Upper lobe of left lung (tissue), 6 donors: ENCODE measurements at regions not wholly inside any gene's neighbourhood (a gene's known extent, or its start where the extent isn't known, plus 50 kb on each side); places are given as distances from the start of the nearest gene placed in this dataset.

Experiments
- ATAC-seq, 2 donors: fragments of 200-7000 bp; cut with Tn5 transposase; one replicate each; pipeline ENCODE4 v1.9.1; 2022; ENCODE audit warnings: mild to moderate bottlenecking in 2 of 2, moderate library complexity in 2 of 2; ENCODE audit not compliant: low FRiP score in 2 of 2
- DNase-seq, 2 donors: peaks; one replicate each; pipeline ENCODE4 v3.0.0-alpha.2; 2019 to 2020
- H3K27ac ChIP-seq, 4 donors: fragments of 200-600 bp; sonication (generic); one replicate each; pipeline ENCODE4 v1.5.1; 2016 to 2019
- H3K27me3 ChIP-seq, 4 donors: fragments of 200-600 bp; sonication (generic); one replicate each; pipeline ENCODE4 v1.5.1; 2017 to 2019
- H3K36me3 ChIP-seq, 4 donors: fragments of 200-600 bp; sonication (generic); one replicate each; pipeline ENCODE4 v1.5.1; 2016 to 2019
- H3K4me1 ChIP-seq, 4 donors: fragments of 200-600 bp; sonication (generic); one replicate each; pipeline ENCODE4 v1.5.1; 2018 to 2019
- H3K4me3 ChIP-seq, 4 donors: fragments of 200-600 bp; sonication (generic); one replicate each; pipeline ENCODE4 v1.5.1; 2017 to 2019; ENCODE audit warnings: mild to moderate bottlenecking in 2 of 4, moderate library complexity in 1 of 4
- H3K9me3 ChIP-seq, 4 donors: fragments of 200-600 bp; sonication (generic); one replicate each; pipeline ENCODE4 v1.5.1; 2018 to 2019
- EP300 ChIP-seq, 4 donors: sonication (generic); formaldehyde crosslinking; IDR thresholded peaks; one replicate each; pipeline ENCODE4 v1.5.1; 2017; ENCODE audit warnings: antibody characterized with exemption in 4 of 4, control low read depth in 2 of 4
- POLR2A ChIP-seq, 4 donors: fragments of 450-650 bp; IDR thresholded peaks; one replicate each; pipeline ENCODE4 v1.5.1; 2016 to 2017; ENCODE audit warnings: antibody characterized with exemption in 4 of 4, mild to moderate bottlenecking in 2 of 4
- POLR2AphosphoS5 ChIP-seq, 2 donors: sonication (generic); formaldehyde crosslinking; IDR thresholded peaks; one replicate each; pipeline ENCODE4 v1.5.1; 2017; ENCODE audit warnings: antibody characterized with exemption in 2 of 2
- WGBS, 2 donors: methylation state at CpG; one replicate each; pipeline ENCODE4 v1.1.5; 2017 to 2018; 5-methylcytosine and 5-hydroxymethylcytosine counted together
- TF ChIP-seq, protein P1 (sequence below), 6 experiments: fragments of 450-650 bp in 4 of 6; fragments of 200-600 bp in 2 of 6; sonication (generic) in 2 of 6; IDR thresholded peaks; one replicate each; pipeline ENCODE4 v1.5.1; 2016 to 2019; ENCODE audit warnings: antibody characterized with exemption in 6 of 6
- donor health status: DM: no; HTN: no; CAD: no; lungs with moderate emphysema.
- donor health status: DM: no; HTN: yes; CAD: no; lungs with severe emphysema.

DNA sequence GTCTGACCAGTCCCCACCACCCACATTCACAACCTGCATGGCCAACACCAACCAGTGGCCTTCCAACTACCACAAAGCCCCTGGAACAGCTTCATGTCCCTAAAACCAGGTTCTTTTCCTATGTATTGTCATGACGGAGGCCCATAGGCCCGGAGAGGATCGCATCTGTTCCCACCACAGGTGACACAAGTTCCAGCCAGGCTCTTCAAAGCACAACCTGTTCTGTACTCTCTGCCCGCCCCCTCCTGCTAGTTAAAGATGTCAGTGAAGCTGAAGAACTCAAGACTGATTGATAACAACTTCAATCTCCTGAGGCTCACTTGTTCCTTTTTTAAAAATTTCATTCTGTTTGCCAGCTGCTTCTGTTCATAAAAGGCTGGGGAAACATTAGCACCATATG is 121.1 kb upstream of the GUCY1A2 start:
- TF ChIP-seq POLR2AphosphoS5 (IDR thresholded peaks at IDR 0.05) (no peak), EP300 (IDR thresholded peaks at IDR 0.05) (no peak), POLR2A (IDR thresholded peaks at IDR 0.05) (no peak)
- TF ChIP-seq, protein P1, sequence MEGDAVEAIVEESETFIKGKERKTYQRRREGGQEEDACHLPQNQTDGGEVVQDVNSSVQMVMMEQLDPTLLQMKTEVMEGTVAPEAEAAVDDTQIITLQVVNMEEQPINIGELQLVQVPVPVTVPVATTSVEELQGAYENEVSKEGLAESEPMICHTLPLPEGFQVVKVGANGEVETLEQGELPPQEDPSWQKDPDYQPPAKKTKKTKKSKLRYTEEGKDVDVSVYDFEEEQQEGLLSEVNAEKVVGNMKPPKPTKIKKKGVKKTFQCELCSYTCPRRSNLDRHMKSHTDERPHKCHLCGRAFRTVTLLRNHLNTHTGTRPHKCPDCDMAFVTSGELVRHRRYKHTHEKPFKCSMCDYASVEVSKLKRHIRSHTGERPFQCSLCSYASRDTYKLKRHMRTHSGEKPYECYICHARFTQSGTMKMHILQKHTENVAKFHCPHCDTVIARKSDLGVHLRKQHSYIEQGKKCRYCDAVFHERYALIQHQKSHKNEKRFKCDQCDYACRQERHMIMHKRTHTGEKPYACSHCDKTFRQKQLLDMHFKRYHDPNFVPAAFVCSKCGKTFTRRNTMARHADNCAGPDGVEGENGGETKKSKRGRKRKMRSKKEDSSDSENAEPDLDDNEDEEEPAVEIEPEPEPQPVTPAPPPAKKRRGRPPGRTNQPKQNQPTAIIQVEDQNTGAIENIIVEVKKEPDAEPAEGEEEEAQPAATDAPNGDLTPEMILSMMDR (IDR thresholded peaks at IDR 0.05): no peak
- 83 to 94% methylated on average over 4 of the region's 4 CpGs for WGBS, 2 donors
- ATAC-seq: no peak

DNA sequence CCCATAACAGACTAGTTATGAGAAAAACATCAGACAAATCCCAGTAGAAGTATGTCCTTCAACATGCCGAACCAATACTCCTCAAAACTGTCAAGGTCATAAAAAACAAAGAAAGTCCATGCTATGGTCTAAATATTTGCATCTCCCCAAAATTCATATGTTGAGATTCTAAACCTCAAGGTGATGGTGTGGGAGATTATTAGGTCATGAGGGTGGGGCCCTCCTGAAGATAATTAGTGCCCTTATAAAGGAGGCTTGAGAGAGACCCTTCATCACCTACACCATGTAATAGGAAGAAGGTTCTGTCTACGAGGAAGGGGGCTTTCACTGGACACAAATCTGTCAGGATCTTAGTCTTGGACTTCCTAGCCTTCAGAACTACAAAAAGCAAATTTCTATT is 118.6 kb upstream of the GUCY1A2 start:
- no peaks in the 10 kb centered on the region for H3K4me1 ChIP-seq
- no peaks in the 10 kb centered on the region for H3K36me3 ChIP-seq
- peaks cover 0 to 8% (median 0%) of the 10 kb centered on the region in 4 donors for H3K9me3 ChIP-seq
- 79 to 81% methylated on average over 2 of the region's 2 CpGs for WGBS, 2 donors
- ATAC-seq (no peak), DNase-seq (no peak)
- TF ChIP-seq POLR2AphosphoS5 (IDR thresholded peaks at IDR 0.05) (no peak), POLR2A (IDR thresholded peaks at IDR 0.05) (no peak)
- TF ChIP-seq, protein P1 (IDR thresholded peaks at IDR 0.05): no peak
- no peak overlapping the region for H3K4me3 ChIP-seq
- no peak overlapping the region for H3K27ac ChIP-seq
- no peaks in the 10 kb centered on the region for H3K27me3 ChIP-seq

More for the DNA sequence above, 121.1 kb upstream of the GUCY1A2 start:
- DNase-seq: no peak
- Histone ChIP-seq H3K27ac (no peak overlapping the region), H3K27me3 (no peaks in the 10 kb centered on the region), H3K4me3 (no peak overlapping the region), H3K36me3 (no peaks in the 10 kb centered on the region), H3K4me1 (no peaks in the 10 kb centered on the region), H3K9me3 (peaks cover 0 to 8% (median 0%) of the 10 kb centered on the region in 4 donors)

DNA sequence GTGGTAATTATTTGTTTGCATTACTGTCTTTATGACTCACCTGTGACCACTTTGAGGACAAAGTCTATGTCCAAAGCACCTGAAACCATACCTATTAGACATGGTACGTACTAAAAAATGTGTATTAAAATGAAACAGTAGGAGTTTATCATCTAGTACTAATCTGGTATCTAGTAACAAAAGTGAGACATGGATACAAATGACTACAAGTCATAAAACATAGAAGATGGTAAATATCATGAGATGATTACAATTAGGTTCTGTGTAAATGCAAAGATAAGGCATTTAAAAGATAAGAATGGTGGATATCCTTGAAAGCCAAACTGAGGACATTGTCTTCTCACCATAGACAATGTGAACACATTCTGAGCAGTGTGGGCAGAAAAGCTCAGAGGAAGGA is 113.5 kb upstream of the GUCY1A2 start:
- DNase-seq (no peak), ATAC-seq (no peak)
- Histone ChIP-seq H3K9me3 (peaks cover 0 to 5% (median 0%) of the 10 kb centered on the region in 4 donors), H3K4me1 (no peaks in the 10 kb centered on the region), H3K36me3 (no peaks in the 10 kb centered on the region), H3K4me3 (no peak overlapping the region), H3K27me3 (no peaks in the 10 kb centered on the region), H3K27ac (no peak overlapping the region)
- WGBS, 2 donors: 76 to 78% methylated on average over 1 of the region's 1 CpG
- TF ChIP-seq, protein P1 (IDR thresholded peaks at IDR 0.05): no peak
- TF ChIP-seq POLR2AphosphoS5 (IDR thresholded peaks at IDR 0.05) (no peak), POLR2A (IDR thresholded peaks at IDR 0.05) (no peak), EP300 (IDR thresholded peaks at IDR 0.05) (no peak)

DNA sequence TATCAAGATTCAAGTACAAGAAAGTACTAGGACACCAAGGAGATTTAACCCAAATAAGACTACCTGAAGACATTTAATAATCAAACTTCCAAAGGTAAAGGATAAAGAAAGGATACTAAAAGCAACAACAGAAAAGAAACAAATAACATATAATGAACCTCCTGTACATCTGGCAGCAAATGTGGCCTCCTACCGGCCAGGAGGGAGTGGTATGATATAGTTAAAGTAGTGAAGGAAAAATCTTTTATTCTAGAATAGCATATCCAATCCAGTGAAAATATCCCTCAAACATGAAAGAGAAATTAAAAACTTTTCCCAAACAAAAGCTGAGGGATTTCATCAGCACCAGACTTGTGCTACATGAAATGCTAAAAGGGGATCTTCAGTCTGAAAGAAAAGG is 104.7 kb upstream of the GUCY1A2 start:
- 78 to 96% methylated on average over 1 of the region's 1 CpG for WGBS, 2 donors
- Histone ChIP-seq H3K9me3 (no peaks in the 10 kb centered on the region), H3K4me3 (no peak overlapping the region), H3K27ac (no peak overlapping the region), H3K36me3 (no peaks in the 10 kb centered on the region), H3K27me3 (no peaks in the 10 kb centered on the region), H3K4me1 (no peaks in the 10 kb centered on the region)
- DNase-seq: no peak
- no peak for ATAC-seq
- TF ChIP-seq POLR2AphosphoS5 (IDR thresholded peaks at IDR 0.05): no peak

DNA sequence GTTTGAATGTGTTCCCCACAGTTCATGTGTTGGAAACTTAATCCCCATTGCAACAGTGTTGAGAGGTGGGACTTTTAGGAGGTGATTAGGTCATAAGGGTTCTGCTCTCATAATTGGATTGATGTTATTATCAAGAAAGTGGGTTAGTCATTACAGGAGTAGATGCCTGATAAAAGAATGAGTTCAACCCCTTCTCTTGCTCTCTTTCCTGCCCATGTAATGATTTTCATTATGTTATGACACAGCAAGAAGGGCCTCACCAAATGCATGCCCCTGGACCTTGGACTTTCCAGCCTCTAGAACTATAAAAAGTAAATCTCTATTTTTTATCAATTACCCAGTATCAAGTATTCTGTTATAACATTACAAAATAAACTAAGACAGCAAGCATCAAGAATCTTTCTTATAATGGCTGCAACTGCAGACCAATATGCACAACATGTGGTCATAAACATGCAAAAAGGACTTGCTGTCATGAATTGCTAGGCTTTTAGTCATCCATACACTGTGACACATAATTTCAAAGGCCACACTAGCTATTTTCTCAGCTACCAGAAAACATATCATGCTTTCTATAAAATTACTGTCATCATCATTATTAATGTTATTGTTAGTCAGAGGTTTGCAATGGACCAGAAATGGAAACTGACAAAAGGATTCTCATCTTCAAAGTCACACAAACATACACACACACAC is 99.9 kb upstream of the GUCY1A2 start:
- DNase-seq (no peak), ATAC-seq (no peak)
- H3K27ac ChIP-seq: no peak overlapping the region
- no peaks in the 10 kb centered on the region for H3K9me3 ChIP-seq
- H3K4me1 ChIP-seq: no peaks in the 10 kb centered on the region
- H3K36me3 ChIP-seq: no peaks in the 10 kb centered on the region
- TF ChIP-seq, protein P1 (IDR thresholded peaks at IDR 0.05): no peak
- no peak for TF ChIP-seq POLR2A (IDR thresholded peaks at IDR 0.05)
- no peak for TF ChIP-seq EP300 (IDR thresholded peaks at IDR 0.05)
- no peak for TF ChIP-seq POLR2AphosphoS5 (IDR thresholded peaks at IDR 0.05)
- H3K27me3 ChIP-seq: no peaks in the 10 kb centered on the region
- H3K4me3 ChIP-seq: no peak overlapping the region
